T1000 (cell line): ENCODE measurements at regions not wholly inside any gene's neighbourhood (a gene's known extent, or its start where the extent isn't known, plus 50 kb on each side); places are given as distances from the start of the nearest gene placed in this dataset.
"Not testable (repeated sequence)": the region's sequence is repeated elsewhere in the genome, so short reads cannot be mapped to it uniquely, and the experiment has no call there.

ENCODE experiments used
- DNase-seq: peaks from one replicate; lab custom pipeline; 2025; ENCODE audit warnings: mixed read lengths; lab: John Stamatoyannopoulos, UW

DNA sequence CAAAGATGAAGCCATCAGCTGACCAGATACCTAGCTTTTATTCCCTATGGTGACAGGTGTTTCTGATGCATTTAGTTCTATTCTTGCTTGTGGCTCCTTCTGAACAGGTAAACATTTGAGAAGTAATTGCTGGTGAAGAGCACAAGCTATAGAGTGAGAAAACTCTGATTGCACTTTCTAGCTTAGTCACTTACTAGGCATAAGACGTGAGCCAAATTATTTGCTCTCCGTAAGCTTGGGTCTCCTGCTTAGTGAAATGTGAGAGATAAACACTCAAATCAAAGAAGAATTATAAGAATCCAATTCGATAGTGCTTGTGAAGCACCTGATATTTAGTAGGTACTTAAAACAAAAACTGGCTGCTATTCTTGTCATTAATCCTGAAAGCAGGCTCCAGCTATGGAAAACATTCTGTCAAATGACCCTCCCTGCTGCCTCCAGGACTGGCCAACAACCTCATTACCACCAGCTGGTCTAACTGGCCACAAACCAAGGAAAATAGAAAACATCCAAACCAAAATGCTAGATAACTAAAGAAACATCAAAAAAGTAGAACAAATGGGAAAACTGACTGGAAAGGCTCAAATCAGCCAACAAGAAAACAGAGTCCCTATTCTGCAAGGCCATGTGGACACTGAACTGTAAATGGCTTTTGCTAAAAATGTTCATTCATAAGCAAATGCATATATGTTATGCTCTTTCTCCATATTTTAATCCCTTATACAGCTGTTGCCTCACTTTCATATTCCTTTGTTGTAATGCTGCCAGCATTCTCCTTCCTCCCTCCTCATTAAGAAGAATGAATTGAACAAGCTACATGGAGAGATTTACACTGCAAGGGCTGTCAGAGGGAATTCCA lies 616.1 kb downstream of the DTWD2 start:
- DNase-seq, result no peak

DNA sequence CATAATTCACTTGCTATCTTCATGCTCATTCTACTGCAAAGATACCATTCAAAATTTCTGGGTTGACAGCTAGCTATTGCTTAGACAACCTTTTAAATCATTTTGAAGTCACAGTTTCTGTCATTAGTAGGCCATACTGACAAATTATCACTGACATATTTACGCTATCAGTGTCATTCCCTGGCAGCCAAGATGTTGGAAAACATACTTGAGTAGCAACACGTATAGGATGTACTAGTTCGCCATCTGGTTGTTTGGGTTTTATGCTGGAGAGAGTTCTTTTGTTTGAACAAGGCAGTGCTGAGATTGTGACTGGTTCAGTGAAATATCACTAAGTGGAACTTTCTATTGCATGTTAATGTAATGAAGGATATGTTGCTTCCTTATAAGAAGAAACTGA lies 621.9 kb downstream of the DTWD2 start:
- no peak for DNase-seq

DNA sequence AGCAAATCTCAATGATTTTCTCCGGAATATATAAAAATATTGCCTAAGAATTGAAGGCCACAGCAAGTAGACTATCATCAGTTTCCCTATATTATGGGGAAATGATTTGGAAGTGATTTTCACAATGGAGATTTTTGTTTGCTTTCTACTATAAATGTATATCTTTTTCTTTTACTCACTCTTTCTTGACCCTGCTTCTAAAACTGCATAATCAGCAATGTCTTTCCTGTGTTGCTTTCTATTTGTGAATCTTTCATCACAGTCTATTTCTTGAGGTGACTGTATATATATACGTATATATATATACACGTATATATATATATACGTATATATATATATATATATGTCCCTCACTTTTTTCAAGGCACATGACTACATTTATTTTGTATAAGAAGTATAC lies 622.6 kb downstream of the DTWD2 start:
- no peak for DNase-seq

DNA sequence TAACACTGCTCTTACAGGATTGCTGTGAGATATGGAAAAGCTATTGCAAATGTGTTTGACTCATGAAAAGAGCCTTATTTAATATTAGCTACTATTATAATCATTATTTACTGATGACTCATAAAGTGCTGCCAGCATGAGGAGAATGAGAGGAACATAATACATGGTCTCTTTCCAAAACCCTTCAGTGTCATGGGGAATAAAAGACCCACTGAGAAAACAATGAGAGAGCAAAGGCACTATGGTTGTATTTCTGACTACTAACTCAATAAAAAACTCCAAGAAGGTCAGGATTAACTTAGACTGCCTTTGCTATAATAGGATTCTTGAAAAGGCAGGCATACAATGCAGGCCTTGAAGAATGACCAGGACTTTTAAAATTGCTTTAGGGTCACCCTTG lies 633.5 kb downstream of the DTWD2 start:
- no peak for DNase-seq

DNA sequence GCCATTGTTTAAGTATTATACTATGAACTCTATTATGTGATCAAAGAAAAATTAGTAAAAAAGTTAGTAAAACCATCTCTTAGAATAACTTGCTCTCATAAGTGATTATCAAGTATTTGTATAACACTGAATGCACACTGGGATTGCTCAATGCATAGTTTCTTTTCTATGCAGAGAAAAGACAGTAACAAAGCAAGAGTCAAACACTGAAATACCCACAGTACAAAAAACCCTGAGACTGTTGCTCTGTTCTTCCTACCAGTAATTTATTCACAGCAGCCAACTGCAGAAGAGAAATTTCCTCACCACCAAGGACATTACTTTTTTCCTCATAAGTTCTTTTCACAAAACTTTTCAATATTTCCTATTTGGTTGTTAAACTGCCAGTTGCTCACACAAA lies 634.4 kb downstream of the DTWD2 start:
- no peak for DNase-seq

DNA sequence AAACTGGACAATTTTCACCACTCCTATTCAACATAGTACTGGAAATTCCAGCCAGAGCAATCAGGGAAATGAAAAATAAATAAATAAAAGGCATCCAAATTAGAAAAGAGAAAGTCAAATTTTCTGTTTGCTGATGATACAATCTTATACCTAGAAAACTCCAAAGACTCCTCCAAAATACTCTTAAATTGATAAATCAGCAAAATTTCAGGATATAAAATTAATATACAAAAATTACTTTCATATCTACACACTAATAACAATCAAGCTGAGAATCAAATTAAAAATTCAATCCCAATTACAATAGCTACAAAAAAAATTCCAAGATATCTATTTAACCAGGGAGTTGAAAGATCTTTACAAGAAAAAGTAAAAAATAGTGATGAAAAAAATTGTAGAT lies 651.9 kb downstream of the DTWD2 start:
- DNase-seq, result no peak

DNA sequence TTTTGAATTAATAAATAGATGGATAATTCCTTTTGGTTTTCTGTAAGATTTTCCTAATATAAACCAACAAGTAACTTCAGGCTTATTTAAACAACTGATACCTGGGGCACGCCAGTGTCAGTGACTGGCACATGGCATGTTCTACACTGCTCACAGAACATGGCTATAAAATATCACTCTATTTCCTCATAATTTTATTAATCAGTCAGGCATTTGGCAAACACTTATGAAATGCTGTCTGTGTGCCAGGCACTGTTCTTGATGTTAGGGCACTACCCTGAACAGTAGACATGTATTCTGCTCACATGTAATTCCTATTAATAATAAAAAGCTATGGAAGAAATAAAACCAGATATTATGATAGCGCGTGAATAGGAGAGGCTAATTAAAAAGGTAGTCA lies 661.0 kb downstream of the DTWD2 start:
- DNase-seq, result no peak

DNA sequence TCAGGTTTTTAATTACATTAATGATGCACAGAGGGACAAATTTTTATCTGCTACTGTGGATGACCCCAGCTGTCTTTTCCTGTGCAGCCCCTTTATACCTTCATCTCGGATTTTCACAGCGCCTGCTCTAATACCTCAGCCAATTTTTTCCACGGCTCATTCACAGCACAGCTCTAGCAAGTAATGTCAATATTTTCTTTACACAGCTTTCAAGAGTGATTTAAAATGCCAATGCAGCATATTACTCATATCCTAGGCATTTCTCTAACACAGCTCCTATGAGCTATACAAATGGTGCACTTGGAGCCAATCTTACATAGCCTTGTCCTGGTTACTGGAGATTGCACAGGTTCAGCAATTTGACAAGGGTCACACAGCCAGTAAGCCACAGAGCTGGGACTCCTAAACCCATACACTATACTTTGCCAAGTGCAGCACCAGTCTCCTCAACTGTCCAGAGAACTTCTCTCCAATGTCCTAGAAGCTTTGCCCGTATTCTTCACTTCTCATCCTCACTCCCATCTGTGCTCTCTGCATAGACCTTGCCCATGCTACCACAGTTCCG lies 661.8 kb downstream of the DTWD2 start:
- no peak for DNase-seq

DNA sequence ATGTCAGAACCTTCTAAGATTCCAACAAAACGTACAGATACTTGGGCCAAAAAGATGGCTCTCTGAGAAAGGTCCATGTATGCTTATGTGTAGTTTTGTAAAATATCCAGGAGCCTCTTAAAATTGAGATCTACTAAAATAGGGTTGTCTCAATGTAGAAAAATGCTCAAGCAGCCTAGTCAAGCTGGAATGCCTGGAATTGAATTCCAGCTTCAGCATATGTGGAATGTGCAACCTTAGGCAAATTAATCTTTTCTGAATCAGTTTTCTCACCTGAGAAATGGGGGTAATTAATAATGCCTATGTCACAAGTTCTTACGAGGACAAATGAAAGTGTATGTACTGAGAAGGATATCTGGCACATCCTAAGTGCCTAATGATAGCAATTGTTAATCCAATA lies 662.4 kb downstream of the DTWD2 start:
- DNase-seq, result no peak

DNA sequence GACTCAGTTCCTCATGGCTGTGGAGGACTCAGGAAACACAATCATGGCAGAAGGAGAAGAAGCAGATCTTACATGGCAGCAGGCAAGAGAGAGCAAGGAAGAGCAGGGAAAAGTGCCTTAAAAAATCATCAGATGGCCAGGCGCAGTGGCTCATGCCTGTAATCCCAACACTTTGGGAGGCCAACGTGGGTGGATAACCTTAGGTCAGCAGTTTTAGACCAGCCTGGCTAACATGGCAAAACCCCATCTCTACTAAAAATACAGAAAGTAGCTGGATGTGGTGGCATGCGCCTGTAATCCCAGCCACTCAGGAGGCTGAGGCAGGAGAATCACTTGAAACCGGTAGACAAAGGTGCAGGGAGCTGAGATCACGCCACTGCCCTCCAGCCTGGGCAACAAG lies 664.6 kb downstream of the DTWD2 start:
- not testable (repeated sequence) for DNase-seq

DNA sequence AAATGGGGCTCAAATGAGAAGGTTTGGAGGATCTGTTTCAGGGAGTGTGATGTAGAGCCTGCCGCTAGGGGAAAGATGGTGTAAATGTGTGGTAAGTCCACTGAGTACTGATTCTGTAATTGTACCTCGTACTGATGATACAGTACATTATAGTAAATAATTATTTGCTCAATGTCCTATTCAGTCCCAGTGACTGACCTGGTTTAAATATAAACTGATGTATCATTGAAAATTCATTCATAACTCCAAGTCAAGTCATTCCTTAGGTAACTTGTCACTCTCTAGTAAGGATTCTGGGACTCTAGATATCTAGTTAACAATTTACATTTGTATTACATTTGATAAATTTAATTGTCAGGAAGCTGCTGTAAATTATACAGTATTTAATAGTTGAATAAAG lies 667.3 kb downstream of the DTWD2 start:
- no peak for DNase-seq

DNA sequence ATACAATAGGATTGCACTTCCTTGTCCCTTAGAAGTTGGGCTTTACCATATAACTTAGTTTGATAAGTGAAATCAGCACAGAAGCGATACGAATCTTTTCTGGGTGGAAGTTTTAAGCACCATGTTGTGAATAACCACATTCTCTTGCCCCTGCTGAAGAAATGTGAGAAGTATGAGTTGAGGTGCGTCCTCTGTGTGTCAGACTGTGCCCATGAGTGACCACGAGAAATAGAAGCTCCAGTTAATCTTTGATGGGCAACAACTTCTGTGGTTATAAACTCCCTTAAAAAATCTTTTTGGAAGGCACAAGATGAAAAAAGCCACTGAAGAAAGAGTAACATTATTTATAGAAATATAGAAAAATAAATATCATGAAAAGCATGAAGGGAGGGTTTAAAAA lies 668.2 kb downstream of the DTWD2 start:
- DNase-seq, result no peak

DNA sequence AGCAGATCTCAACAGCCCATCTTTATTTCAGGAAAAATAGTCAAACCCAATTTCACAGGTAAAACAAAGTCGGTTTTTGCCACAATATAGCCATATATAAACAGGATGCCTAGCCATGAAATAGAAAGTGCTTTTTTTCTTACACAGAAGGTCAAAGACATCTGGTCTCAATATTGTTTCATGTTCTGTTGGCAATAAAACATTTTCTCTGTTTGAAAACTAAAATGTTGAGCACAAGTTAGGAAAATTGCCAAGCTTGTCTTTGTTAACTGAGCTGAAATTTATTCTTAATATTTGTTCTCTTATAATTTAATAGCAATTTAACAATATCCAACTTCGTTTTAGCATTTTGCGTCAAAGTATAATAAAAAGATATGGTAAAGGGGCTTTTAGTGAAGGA lies 673.4 kb downstream of the DTWD2 start:
- DNase-seq, result no peak

DNA sequence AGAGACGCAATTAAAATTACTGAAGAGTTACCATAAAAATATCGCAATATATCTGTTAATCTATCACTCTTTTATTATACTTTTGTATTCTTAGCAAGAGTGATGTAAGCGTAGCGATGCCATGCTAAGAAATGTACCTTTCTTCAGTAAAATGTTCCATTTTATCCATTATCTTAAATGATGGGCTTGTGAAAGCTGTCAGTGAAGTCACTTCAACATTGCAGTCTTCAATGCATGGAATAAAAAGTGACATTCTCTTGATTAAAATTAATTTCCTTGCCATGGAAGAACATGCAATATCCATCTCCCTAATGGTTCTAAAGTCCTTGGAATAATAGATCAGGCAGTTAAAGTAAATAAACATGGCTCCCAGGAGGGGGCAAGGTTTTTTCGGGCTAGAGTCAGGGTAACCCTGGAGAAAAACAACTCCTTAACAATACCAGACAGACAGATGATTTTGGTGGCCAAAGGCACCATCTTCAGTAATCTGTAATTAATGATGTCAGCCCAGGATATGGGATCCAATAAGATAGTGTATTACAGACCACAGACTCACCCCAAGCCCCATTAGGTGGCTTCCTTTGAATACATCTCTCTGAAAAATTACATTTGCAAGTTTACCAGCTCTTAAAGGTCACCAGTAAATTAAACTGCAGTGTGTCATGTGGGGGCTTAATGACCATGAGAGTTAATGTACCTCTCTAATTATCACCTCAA lies 677.1 kb downstream of the DTWD2 start:
- no peak for DNase-seq

DNA sequence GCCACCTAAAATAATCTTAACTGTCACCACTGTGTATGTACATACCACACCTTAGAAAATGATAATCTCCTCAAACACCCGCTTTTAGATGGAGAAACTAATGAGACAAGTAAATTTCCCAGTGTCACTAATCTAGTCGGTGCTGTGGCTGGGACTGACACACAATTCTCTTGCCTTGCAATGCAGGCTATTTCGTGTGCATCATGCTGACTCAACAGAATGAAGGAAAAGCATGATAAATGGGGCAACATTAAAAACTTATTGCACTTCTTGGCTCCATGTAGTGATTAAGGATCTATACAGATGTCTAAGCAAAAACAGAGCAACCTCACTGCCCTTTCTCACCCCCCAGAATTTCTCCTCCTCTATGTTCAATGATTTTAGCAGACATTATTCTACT lies 677.9 kb downstream of the DTWD2 start:
- no peak for DNase-seq

DNA sequence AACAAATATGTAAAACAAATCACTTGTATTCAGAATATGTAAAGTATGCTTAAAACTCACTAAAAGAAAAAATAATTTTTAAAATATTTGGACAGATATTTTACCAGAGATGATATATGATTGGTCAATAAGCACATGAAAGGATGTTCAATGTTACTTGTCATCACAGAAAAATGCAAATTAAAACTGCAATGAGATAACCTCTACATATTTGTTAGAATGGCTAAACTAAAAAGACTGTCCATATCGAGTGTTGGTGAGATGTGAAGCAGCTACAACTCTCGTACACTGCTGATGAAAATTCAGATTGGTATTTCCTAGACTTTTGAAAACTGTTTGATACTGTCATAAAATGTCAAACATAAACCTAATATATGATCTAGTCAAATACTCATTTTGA lies 685.1 kb downstream of the DTWD2 start:
- no peak for DNase-seq

DNA sequence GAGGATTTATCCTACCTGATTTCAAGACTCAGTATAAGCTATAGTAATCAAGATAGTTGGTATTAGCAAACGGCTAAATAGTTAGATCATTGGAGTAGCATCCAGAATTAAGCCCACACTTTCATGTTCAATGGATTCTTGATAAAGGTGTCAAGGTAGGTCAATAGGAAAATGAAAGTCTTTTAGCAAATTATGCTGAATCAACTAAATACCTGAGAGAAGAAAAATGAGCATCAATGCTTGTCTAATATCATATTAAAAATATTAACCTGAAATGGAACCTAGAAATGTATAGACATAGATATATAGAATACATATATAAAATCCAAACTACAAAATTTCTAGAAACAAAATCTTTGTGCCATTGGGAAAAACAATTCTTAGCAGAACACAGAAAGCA lies 685.6 kb downstream of the DTWD2 start:
- no peak for DNase-seq

DNA sequence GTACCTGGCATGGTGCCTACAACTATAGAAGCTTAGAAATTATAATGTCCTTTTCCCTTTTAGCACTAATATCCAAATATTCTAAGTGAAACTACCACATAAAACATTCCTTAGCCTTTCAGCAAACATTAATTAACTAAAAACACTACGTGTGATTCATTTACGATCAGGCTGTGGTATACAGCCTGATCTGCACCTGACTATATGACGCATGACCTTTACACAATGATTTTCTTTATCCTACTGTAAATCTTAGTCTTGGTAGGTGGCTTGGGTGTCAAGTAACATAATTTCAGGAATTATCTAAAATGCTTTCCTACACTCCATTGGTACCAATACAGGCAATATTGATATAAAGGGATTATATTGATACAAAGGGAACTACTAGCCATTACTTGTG lies 686.7 kb downstream of the DTWD2 start:
- DNase-seq, result no peak

DNA sequence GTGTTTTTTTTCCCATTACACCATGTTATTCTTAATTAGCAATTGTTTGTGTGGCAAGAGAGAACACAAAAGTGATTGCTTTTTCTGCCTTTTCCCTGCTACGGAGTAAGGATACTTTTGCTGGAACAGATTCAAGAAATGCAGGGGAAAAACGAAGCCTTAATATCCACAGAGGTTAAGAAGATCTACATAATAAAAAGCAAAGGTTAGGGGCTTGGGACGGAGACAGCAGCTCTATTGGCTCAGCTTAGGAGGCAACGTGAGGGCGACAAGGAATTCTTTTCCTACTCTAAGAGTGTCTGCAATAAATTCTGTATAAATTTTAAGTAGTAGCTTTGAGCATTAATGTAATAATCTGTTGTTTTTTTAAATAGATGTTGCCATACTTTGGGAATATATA lies 693.3 kb downstream of the DTWD2 start:
- DNase-seq, result no peak

DNA sequence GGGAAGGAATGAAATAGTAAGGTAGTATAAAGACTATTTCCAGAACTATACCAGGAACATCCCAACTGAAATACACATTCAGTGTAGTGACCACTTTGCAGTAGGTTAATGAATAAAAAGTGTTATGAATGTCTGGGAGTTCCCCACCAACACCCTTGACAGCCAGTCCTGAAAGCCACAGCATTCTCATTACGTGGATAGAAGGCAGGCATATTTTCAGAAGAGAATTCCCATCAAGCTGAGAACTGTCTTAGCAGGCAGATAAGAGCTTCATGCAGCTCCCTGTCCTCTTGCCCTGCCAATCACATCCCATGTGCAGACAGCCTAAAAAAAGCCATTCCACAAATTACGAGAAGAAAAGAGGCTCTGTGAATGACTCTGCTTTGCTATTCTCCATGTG lies 695.0 kb downstream of the DTWD2 start:
- no peak for DNase-seq

DNA sequence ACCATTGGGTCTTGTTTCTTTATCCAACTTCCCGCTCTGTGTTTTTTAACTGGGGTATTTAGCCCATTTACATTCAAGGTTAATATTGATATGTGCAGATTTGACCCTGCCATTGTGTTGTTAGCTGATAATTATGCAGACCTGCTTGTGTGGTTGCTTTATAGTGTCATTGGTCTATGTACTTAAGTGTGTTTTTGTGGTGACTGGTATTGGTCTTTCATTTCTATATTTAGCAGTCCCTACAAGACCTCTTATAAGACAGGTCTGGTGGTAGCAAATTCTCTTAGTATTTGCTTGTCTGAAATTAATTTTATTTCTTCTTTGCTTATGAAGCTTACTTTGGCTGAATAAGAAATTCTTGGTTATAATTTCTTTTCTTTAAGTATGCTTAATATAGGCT lies 698.1 kb downstream of the DTWD2 start:
- DNase-seq, result no peak

DNA sequence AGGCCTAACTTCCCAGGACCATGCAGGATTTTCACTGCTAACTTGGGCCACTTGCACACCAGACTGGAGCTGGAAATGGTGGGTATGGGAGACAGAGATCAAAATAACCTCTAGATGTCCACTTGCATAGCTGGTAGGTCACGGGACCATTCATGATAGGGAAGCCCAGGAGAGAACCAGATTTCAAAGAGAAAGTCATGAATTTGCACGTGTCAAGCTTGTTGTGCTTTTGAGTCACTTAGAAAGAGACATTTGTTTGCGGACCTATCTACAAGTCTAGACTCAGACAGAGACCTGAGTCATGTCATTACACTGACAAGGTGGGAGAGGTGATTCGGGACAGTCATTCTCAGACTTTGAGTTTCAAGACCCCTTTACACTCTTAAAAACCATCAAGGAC lies 704.1 kb downstream of the DTWD2 start:
- DNase-seq, result not testable (repeated sequence)

DNA sequence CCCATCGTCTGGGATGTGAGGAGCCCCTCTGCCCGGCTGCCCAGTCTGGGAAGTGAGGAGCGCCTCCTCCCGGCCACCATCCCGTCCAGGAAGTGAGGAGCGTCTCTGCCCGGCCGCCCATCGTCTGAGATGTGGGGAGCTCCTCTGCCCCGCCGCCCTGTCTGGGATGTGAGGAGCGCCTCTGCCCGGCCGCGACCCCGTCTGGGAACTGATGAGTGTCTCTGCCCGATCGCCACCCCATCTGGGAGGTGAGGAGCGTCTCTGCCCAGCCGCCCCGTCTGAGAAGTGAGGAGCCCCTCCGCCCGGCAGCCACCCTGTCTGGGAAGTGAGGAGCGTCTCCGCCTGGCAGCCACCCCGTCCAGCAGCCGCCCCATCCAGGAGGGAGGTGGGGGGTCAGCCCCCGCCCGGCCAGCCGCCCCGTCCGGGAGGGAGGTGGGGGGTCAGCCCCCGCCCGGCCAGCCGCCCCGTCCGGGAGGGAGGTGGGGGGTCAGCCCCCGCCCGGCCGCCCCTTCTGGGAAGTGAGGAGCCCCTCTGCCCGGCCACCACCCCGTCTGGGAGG lies 705.8 kb downstream of the DTWD2 start:
- DNase-seq, result not testable (repeated sequence)
